ENCODE measurements at regions not wholly inside any gene's neighbourhood (a gene's known extent, or its start where the extent isn't known, plus 50 kb on each side); places are given as distances from the start of the nearest gene placed in this dataset.

GRCh38 chr2:33924586-33925169 lies 325.6 kb upstream of the FAM98A start:
- H3K4me1 Mint-ChIP-seq = no peaks in the 10 kb centered on the region
- no peak for TF ChIP-seq CTCF (IDR thresholded peaks at IDR 0.05; ENCODE audit: unreplicated experiment in 3 of 3)
- H3K27me3 Mint-ChIP-seq (ENCODE audit: low read depth) = no peaks in the 10 kb centered on the region
- peaks cover 4% of the 10 kb centered on the region for H3K36me3 Mint-ChIP-seq (ENCODE audit: low read depth)
- peaks cover 4% of the 10 kb centered on the region for H3K9me3 Mint-ChIP-seq
- H3K4me3 Mint-ChIP-seq = no peak overlapping the region
- no peak overlapping the region for H3K27ac Mint-ChIP-seq

- no peaks in the 10 kb centered on the region for H3K4me1 Mint-ChIP-seq
- H3K27me3 Mint-ChIP-seq (ENCODE audit: low read depth) = no peaks in the 10 kb centered on the region
- peaks cover 25% of the 10 kb centered on the region for H3K9me3 Mint-ChIP-seq
- H3K4me3 Mint-ChIP-seq = no peak overlapping the region
- no peak for TF ChIP-seq CTCF (IDR thresholded peaks at IDR 0.05; ENCODE audit: unreplicated experiment in 3 of 3)
- no peaks in the 10 kb centered on the region for H3K36me3 Mint-ChIP-seq (ENCODE audit: low read depth)
- H3K27ac Mint-ChIP-seq = no peak overlapping the region
These were observed 318.2 kb upstream of the FAM98A start for GRCh38 chr2:33917252-33917651.

- H3K27me3 Mint-ChIP-seq (ENCODE audit: low read depth) = no peaks in the 10 kb centered on the region
- no peak overlapping the region for H3K27ac Mint-ChIP-seq
- H3K36me3 Mint-ChIP-seq (ENCODE audit: low read depth) = no peaks in the 10 kb centered on the region
- H3K4me1 Mint-ChIP-seq = no peaks in the 10 kb centered on the region
- TF ChIP-seq CTCF (IDR thresholded peaks at IDR 0.05; ENCODE audit: unreplicated experiment in 3 of 3) = no peak
- H3K9me3 Mint-ChIP-seq = peaks cover 25% of the 10 kb centered on the region
- no peak overlapping the region for H3K4me3 Mint-ChIP-seq
These were observed 314.0 kb upstream of the FAM98A start for GRCh38 chr2:33913071-33913616.

GRCh38 chr2:33911327-33911726 lies 312.2 kb upstream of the FAM98A start:
- H3K27ac Mint-ChIP-seq = no peak overlapping the region
- H3K4me3 Mint-ChIP-seq = no peak overlapping the region
- H3K4me1 Mint-ChIP-seq = no peaks in the 10 kb centered on the region
- no peak for TF ChIP-seq CTCF (IDR thresholded peaks at IDR 0.05; ENCODE audit: unreplicated experiment in 3 of 3)
- H3K9me3 Mint-ChIP-seq = peaks cover 25% of the 10 kb centered on the region
- no peaks in the 10 kb centered on the region for H3K36me3 Mint-ChIP-seq (ENCODE audit: low read depth)
- H3K27me3 Mint-ChIP-seq (ENCODE audit: low read depth) = no peaks in the 10 kb centered on the region

- Mint-ChIP-seq H3K27me3 (ENCODE audit: low read depth) (no peaks in the 10 kb centered on the region), H3K4me1 (no peaks in the 10 kb centered on the region), H3K27ac (no peak overlapping the region), H3K36me3 (ENCODE audit: low read depth) (no peaks in the 10 kb centered on the region), H3K9me3 (peaks cover 17% of the 10 kb centered on the region), H3K4me3 (no peak overlapping the region)
- no peak for TF ChIP-seq CTCF (IDR thresholded peaks at IDR 0.05; ENCODE audit: unreplicated experiment in 3 of 3)
These were observed 311.0 kb upstream of the FAM98A start for GRCh38 chr2:33909945-33910695.

Data from nephron (organoid).